Progenitor cell of endocrine pancreas (in vitro differentiated cells): ENCODE measurements at regions not wholly inside any gene's neighbourhood (a gene's known extent, or its start where the extent isn't known, plus 50 kb on each side); places are given as distances from the start of the nearest gene placed in this dataset.

Experiments
- DNase-seq: peaks from one replicate; pipeline ENCODE4 v3.0.0; 2021; ENCODE audit warnings: low spot score; ENCODE audit not compliant: unreplicated experiment
- H3K27ac Mint-ChIP-seq: 2 replicates; pipeline ENCODE4 v1.8.0; 2021; ENCODE audit warnings: mild to moderate bottlenecking, moderate library complexity, mixed read lengths
- H3K27me3 Mint-ChIP-seq: 2 replicates; pipeline ENCODE4 v1.8.0; 2021; ENCODE audit warnings: mixed read lengths
- H3K36me3 Mint-ChIP-seq: 2 replicates; pipeline ENCODE4 v1.8.0; 2022; ENCODE audit warnings: mixed read lengths; ENCODE audit not compliant: insufficient read depth
- H3K4me1 Mint-ChIP-seq: 2 replicates; pipeline ENCODE4 v1.8.0; 2021; ENCODE audit warnings: low read depth, mixed read lengths
- H3K4me3 Mint-ChIP-seq: 2 replicates; pipeline ENCODE4 v1.8.0; 2021; ENCODE audit warnings: low read depth, mild to moderate bottlenecking, moderate library complexity, mixed read lengths
- H3K9me3 Mint-ChIP-seq: 2 replicates; pipeline ENCODE4 v1.8.0; 2021; ENCODE audit warnings: low read depth, mixed read lengths
- CTCF ChIP-seq: fragments of 200-600 bp; sonication (generic); IDR thresholded peaks from one replicate; pipeline ENCODE4 v1.5.0; 2021; ENCODE audit warnings: antibody characterized with exemption, mild to moderate bottlenecking; ENCODE audit not compliant: unreplicated experiment

GRCh38 chr5:163245584-163245983 is 191.8 kb upstream of the CCNG1 start:
- Mint-ChIP-seq H3K27ac (no peak overlapping the region), H3K4me1 (no peaks in the 10 kb centered on the region), H3K36me3 (no peaks in the 10 kb centered on the region), H3K27me3 (no peaks in the 10 kb centered on the region), H3K4me3 (no peak overlapping the region), H3K9me3 (no peaks in the 10 kb centered on the region)
- DNase-seq: no peak
- TF ChIP-seq CTCF: no peak

- no peaks in the 10 kb centered on the region for H3K9me3 Mint-ChIP-seq
- TF ChIP-seq CTCF: no peak
- H3K4me1 Mint-ChIP-seq: no peaks in the 10 kb centered on the region
- no peak overlapping the region for H3K27ac Mint-ChIP-seq
- H3K36me3 Mint-ChIP-seq: no peaks in the 10 kb centered on the region
- DNase-seq: no peak
- no peak overlapping the region for H3K4me3 Mint-ChIP-seq
- no peaks in the 10 kb centered on the region for H3K27me3 Mint-ChIP-seq
Measured at GRCh38 chr5:163248333-163248732, 189.1 kb upstream of the CCNG1 start.

DNA sequence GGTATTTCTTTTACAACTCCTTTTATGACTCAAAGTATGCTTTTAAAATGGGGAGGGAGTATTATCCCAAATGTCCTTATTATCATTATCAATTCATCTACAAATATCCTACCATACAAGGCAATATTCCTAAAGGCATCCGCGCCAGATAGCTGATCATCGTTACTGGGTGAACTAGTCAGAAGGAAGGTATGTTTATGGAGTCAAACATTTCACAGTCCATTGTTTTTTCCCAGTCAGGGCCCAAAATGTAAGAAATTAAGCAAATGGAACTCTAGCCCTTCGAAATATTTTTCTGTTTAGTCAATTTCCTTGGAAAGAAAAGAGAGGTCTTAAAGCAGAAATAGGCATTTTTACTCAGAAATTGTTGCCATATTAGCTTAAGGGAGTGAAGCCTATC is 188.5 kb upstream of the CCNG1 start:
- no peak overlapping the region for H3K4me3 Mint-ChIP-seq
- TF ChIP-seq CTCF: no peak
- no peaks in the 10 kb centered on the region for H3K36me3 Mint-ChIP-seq
- no peaks in the 10 kb centered on the region for H3K4me1 Mint-ChIP-seq
- no peak overlapping the region for H3K27ac Mint-ChIP-seq
- DNase-seq: no peak
- no peaks in the 10 kb centered on the region for H3K9me3 Mint-ChIP-seq
- H3K27me3 Mint-ChIP-seq: no peaks in the 10 kb centered on the region

DNA sequence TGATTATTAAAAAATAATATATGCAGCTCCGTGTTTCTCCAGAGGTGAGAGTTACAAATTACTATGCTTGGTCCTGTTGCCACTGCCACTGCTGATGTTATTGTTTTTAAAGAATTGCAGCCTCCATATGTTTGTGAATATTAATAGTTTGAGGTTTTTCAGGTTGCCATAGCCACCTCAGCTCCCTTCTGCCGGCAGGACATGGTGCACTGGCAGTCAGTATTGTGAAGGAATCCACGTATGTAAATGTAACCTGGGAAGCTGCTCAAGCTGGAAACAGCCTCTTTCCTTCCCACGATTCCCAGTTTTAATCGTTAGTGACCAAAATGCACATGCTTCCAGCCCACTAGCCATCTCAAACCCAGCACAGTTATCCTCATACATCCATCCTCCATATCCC is 184.4 kb upstream of the CCNG1 start:
- no peaks in the 10 kb centered on the region for H3K9me3 Mint-ChIP-seq
- DNase-seq: no peak

DNA sequence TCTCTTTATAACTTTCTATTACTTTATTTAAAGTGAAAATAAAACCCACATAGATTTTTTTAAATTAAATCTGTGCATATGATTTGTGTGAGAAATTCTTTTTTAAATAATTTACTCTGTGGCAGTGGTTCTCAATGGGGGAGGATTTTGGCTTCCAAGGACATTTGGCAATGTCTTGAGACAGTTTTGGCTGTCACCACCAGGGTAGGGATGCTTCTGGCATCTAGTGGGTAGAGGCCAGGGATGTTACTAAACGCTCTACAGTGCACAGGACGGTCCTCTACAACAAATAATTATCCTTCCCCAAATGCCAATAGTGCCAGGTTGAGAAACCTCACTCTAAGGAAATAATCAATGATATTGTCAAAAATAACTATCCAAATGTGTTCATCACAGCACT is 177.9 kb upstream of the CCNG1 start:
- peaks cover 3% of the 10 kb centered on the region for H3K9me3 Mint-ChIP-seq
- no peaks in the 10 kb centered on the region for H3K4me1 Mint-ChIP-seq
- no peaks in the 10 kb centered on the region for H3K27me3 Mint-ChIP-seq
- H3K4me3 Mint-ChIP-seq: no peak overlapping the region
- TF ChIP-seq CTCF: no peak
- no peak overlapping the region for H3K27ac Mint-ChIP-seq
- H3K36me3 Mint-ChIP-seq: no peaks in the 10 kb centered on the region
- no peak for DNase-seq

More for the DNA sequence above, 184.4 kb upstream of the CCNG1 start:
- Mint-ChIP-seq H3K4me3 (no peak overlapping the region), H3K4me1 (no peaks in the 10 kb centered on the region), H3K27ac (no peak overlapping the region), H3K27me3 (no peaks in the 10 kb centered on the region), H3K36me3 (no peaks in the 10 kb centered on the region)
- TF ChIP-seq CTCF: no peak
